ENCODE measurements at regions not wholly inside any gene's neighbourhood (a gene's known extent, or its start where the extent isn't known, plus 50 kb on each side); places are given as distances from the start of the nearest gene placed in this dataset.

GRCh38 chr7:21371360-21371759 is 56.5 kb upstream of the SP4 start:
- no peak for TF ChIP-seq EZH2 (optimal IDR thresholded peaks at IDR 0.05; ENCODE audit: low read depth, low read length)
- no peak for TF ChIP-seq CTCF (IDR thresholded peaks at IDR 0.05; ENCODE audit: low read length)

Data from MM.1S (cell line).